K562 (cell line): ENCODE measurements at regions not wholly inside any gene's neighbourhood (a gene's known extent, or its start where the extent isn't known, plus 50 kb on each side); places are given as distances from the start of the nearest gene placed in this dataset.

Experiments
- ATAC-seq: fragments of 200-7000 bp; cut with Tn5 transposase; 3 replicates; pipeline ENCODE4 v1.9.1; 2020; ENCODE audit warnings: moderate library complexity
- BruUV-seq: library from RNA; stranded (reverse); fragments of 400-500 nt; replicated peaks from 2 replicates; lab custom pipeline; 2021; lab: Mats Ljungman, UMichigan
- CTCF ChIA-PET: fragments of 300-600 bp; formaldehyde crosslinking; extraction: SDS; loops from one replicate; lab custom pipeline; 2021; ENCODE audit warnings: low intra/inter-chr PET ratio; lab: Yijun Ruan, JAX
- POLR2A ChIA-PET: fragments of 300-600, 350-650 bp; sonication (Branson Sonifier 250); formaldehyde crosslinking; extraction: SDS; loops from one replicate; lab custom pipeline; 2021; ENCODE audit warnings: antibody characterized with exemption, inconsistent platforms; lab: Yijun Ruan, JAX
- DNase-seq, 4 experiments: peaks; one replicate each; pipeline versions ENCODE4 v3.0.0 to v3.0.0-alpha.2; 2011 to 2018; ENCODE audit warnings: low spot score in 3 of 4, mixed read lengths in 3 of 4; ENCODE audit errors: extremely low read depth in 1 of 4
- FAIRE-seq: peaks from 2 replicates; lab custom pipeline; 2011; peaks lifted over from hg19 to GRCh38; lab: Jason Lieb, UNC
- H2AFZ ChIP-seq: 2 replicates; pipeline ENCODE4 v1.6.0; 2011; ENCODE audit warnings: low read depth, low read length, control low read depth, inconsistent platforms
- H3K27ac ChIP-seq: fragments of 200-600 bp; 3 replicates; pipeline ENCODE4 v1.8.0; 2011; ENCODE audit warnings: low read depth, mild to moderate bottlenecking, control low read depth, inconsistent platforms, low read length, moderate library complexity, mixed read lengths; ENCODE audit errors: extremely low read depth
- H3K27me3 ChIP-seq, 2 experiments: fragments of 300-600 bp in 1 of 2; 2 replicates in 1 of 2; 3 replicates in 1 of 2; pipeline versions ENCODE4 v1.6.0 to v1.8.0; 2011; ENCODE audit warnings: inconsistent platforms in 2 of 2, low read length in 2 of 2, mild to moderate bottlenecking in 1 of 2, mixed read lengths in 1 of 2, moderate library complexity in 1 of 2; ENCODE audit not compliant: control insufficient read depth in 2 of 2, insufficient read depth in 2 of 2
- H3K36me3 ChIP-seq: fragments of 300-600 bp; 3 replicates; pipeline ENCODE4 v1.8.0; 2011; ENCODE audit warnings: mild to moderate bottlenecking, low read length, inconsistent platforms; ENCODE audit not compliant: control insufficient read depth, insufficient read depth
- H3K4me1 ChIP-seq, 2 experiments: fragments of 200-600 bp in 1 of 2; replicated peaks in 1 of 2; 2 replicates in 1 of 2; 3 replicates in 1 of 2; pipeline versions ENCODE4 v1.5.1 to v1.8.0; 2011; ENCODE audit warnings: inconsistent platforms in 2 of 2, low read length in 2 of 2, mild to moderate bottlenecking in 1 of 2, mixed read lengths in 1 of 2, moderate library complexity in 1 of 2; ENCODE audit not compliant: control insufficient read depth in 2 of 2, insufficient read depth in 2 of 2
- H3K4me2 ChIP-seq: 2 replicates; pipeline ENCODE4 v1.6.1; 2011; ENCODE audit warnings: low read length, control low read depth, inconsistent platforms, mixed read lengths; ENCODE audit not compliant: insufficient read depth
- H3K4me3 ChIP-seq: fragments of 200-600 bp; sonication (generic), shearing (Covaris generic); 2 replicates; pipeline ENCODE4 v1.5.1; 2016; ENCODE audit warnings: control low read depth, inconsistent platforms
- H3K79me2 ChIP-seq: fragments of 200-600 bp; 3 replicates; pipeline ENCODE4 v1.8.0; 2011; ENCODE audit warnings: low read length, inconsistent platforms; ENCODE audit not compliant: control insufficient read depth, insufficient read depth
- H3K9ac ChIP-seq, 2 experiments: 2 replicates each; pipeline versions ENCODE4 v1.6.0 to v1.6.1; 2011; ENCODE audit warnings: low read depth in 2 of 2, low read length in 2 of 2, control low read depth in 1 of 2, inconsistent platforms in 1 of 2, mild to moderate bottlenecking in 1 of 2, mixed read lengths in 1 of 2; ENCODE audit not compliant: insufficient read depth in 1 of 2
- H3K9me1 ChIP-seq: one replicate; pipeline ENCODE4 v1.6.0; 2011; ENCODE audit warnings: inconsistent platforms, mild to moderate bottlenecking, low read length, moderate library complexity; ENCODE audit not compliant: control insufficient read depth, insufficient read depth
- H3K9me3 ChIP-seq: replicated peaks from 2 replicates; pipeline ENCODE4 v1.5.1; 2011; ENCODE audit warnings: low read depth, low read length, inconsistent platforms; ENCODE audit not compliant: control insufficient read depth, insufficient read depth
- H4K20me1 ChIP-seq: replicated peaks from 2 replicates; pipeline ENCODE4 v1.6.1; 2011; ENCODE audit warnings: low read length, inconsistent platforms, mixed read lengths; ENCODE audit not compliant: control insufficient read depth, insufficient read depth
- NFRKB ChIP-seq: fragments of 450-650 bp; IDR thresholded peaks from 2 replicates; pipeline ENCODE4 v1.6.1; 2016; ENCODE audit warnings: low read depth
- RFX7 ChIP-seq: fragments of 250-450 bp; sonication (Bioruptor Pico); IDR thresholded peaks from 2 replicates; pipeline ENCODE4 v1.5.1; 2021; ENCODE audit warnings: mild to moderate bottlenecking
- TBP ChIP-seq: optimal IDR thresholded peaks from 2 replicates; pipeline ENCODE3; 2011; ENCODE audit warnings: low read depth, low read length, improper control_type of control experiment
- ZNF124 ChIP-seq: sonication (generic); formaldehyde crosslinking; IDR thresholded peaks from 2 replicates; pipeline ENCODE4 v1.8.1; 2022; ENCODE audit warnings: missing genetic modification reagents
- ZNF212 ChIP-seq: fragments of 450-650 bp; formaldehyde crosslinking; IDR thresholded peaks from 2 replicates; pipeline ENCODE4 v1.4.0; 2020; ENCODE audit warnings: mild to moderate bottlenecking
- ZNF232 ChIP-seq: sonication (generic); formaldehyde crosslinking; IDR thresholded peaks from 2 replicates; pipeline ENCODE4 v1.8.0; 2022; ENCODE audit warnings: mild to moderate bottlenecking, missing genetic modification reagents
- ZNF507 ChIP-seq: conservative IDR thresholded peaks from 2 replicates; pipeline ENCODE4 v1.6.1; 2017; ENCODE audit warnings: missing genetic modification characterization, missing compliant biosample characterization
- ZNF778 ChIP-seq: fragments of 450-650 bp; formaldehyde crosslinking; IDR thresholded peaks from 2 replicates; pipeline ENCODE4 v1.4.0; 2020; ENCODE audit warnings: mild to moderate bottlenecking, moderate library complexity
- WGBS: fragments of 100-300 bp; shearing (Covaris generic); methylation state at CpG from one replicate; pipeline ENCODE4 v1.1.6; 2016; ENCODE audit warnings: low coverage, mixed read lengths; ENCODE audit not compliant: insufficient coverage; ENCODE audit errors: missing lambda C conversion rate; 5-methylcytosine and 5-hydroxymethylcytosine counted together
- in situ Hi-C: fragments of 300-500 bp; cut with MboI; formaldehyde crosslinking; loops from 4 replicates; pipeline ENCODE4 v1.15.0; 2018; ENCODE audit warnings: inconsistent platforms, mixed read lengths
- intact Hi-C: fragments of 100-400 bp; cut with micrococcal nuclease; formaldehyde crosslinking; loops from 2 replicates; pipeline ENCODE4 v1.14.2; 2022
- TF ChIP-seq, protein P1 (sequence below): fragments of 250-450 bp; sonication (Bioruptor Pico); IDR thresholded peaks from 2 replicates; pipeline ENCODE4 v1.4.0; 2020; ENCODE audit warnings: mild to moderate bottlenecking
- TF ChIP-seq, protein P2 (sequence below): sonication (generic); formaldehyde crosslinking; IDR thresholded peaks from 2 replicates; pipeline ENCODE4 v1.8.0; 2022; ENCODE audit warnings: mild to moderate bottlenecking, missing genetic modification reagents

DNA sequence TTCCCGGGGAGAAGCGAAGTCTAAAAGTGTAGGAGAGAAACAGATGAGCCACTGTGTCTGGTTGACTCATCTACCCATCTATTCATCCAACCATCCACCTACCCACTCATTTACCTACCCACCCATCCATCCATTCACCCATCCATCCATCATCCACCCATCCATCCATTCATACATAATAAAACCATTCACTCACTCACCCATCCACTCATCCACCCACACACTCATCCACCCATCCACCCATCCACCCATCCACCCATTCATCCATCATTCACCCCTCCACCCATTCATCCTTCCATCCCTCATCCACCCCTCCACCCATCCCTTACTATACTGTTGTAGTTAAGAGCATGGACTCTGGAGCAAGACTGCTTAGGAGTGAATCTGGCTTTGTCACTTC is 136.4 kb upstream of the ATP2B2 start:
- POLR2A ChIA-PET, result no interaction called here
- no peak overlapping the region for H3K27ac ChIP-seq
- no TSS peak for BruUV-seq

More for the DNA sequence above, 136.4 kb upstream of the ATP2B2 start:
- Histone ChIP-seq H2AFZ (no peak overlapping the region), H4K20me1 (no peaks in the 10 kb centered on the region), H3K79me2 (no peaks in the 10 kb centered on the region), H3K9ac (no peak overlapping the region), H3K4me3 (no peak overlapping the region), H3K27me3 (no peaks in the 10 kb centered on the region), H3K9me3 (no peaks in the 10 kb centered on the region), H3K4me1 (no peaks in the 10 kb centered on the region), H3K36me3 (no peaks in the 10 kb centered on the region), H3K4me2 (no peak overlapping the region), H3K9me1 (no peaks in the 10 kb centered on the region)
- no peak for FAIRE-seq
- no peak for ATAC-seq
- WGBS, result 0% methylated on average over 2 of the region's 2 CpGs
- CTCF ChIA-PET, result no interaction called here
- in situ Hi-C loops, result no loop called here
- intact Hi-C loops, result no loop called here
- DNase-seq, result no peak
- no peak for TF ChIP-seq ZNF232 (CRISPR knock-in tag)
- TF ChIP-seq ZNF124 (CRISPR knock-in tag), result no peak
- no peak for TF ChIP-seq TBP
- TF ChIP-seq ZNF212 (CRISPR knock-in tag), result no peak
- TF ChIP-seq NFRKB, result no peak
- TF ChIP-seq RFX7, result no peak
- TF ChIP-seq, protein P1, sequence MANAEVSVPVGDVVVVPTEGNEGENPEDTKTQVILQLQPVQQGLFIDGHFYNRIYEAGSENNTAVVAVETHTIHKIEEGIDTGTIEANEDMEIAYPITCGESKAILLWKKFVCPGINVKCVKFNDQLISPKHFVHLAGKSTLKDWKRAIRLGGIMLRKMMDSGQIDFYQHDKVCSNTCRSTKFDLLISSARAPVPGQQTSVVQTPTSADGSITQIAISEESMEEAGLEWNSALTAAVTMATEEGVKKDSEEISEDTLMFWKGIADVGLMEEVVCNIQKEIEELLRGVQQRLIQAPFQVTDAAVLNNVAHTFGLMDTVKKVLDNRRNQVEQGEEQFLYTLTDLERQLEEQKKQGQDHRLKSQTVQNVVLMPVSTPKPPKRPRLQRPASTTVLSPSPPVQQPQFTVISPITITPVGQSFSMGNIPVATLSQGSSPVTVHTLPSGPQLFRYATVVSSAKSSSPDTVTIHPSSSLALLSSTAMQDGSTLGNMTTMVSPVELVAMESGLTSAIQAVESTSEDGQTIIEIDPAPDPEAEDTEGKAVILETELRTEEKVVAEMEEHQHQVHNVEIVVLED, result no peak
- TF ChIP-seq, protein P2, sequence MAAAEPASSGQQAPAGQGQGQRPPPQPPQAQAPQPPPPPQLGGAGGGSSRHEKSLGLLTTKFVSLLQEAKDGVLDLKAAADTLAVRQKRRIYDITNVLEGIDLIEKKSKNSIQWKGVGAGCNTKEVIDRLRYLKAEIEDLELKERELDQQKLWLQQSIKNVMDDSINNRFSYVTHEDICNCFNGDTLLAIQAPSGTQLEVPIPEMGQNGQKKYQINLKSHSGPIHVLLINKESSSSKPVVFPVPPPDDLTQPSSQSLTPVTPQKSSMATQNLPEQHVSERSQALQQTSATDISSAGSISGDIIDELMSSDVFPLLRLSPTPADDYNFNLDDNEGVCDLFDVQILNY (CRISPR knock-in tag), result no peak
- TF ChIP-seq ZNF778, result no peak
- TF ChIP-seq ZNF507, result no peak
